ENCODE measurements at regions not wholly inside any gene's neighbourhood (a gene's known extent, or its start where the extent isn't known, plus 50 kb on each side); places are given as distances from the start of the nearest gene placed in this dataset.

DNA sequence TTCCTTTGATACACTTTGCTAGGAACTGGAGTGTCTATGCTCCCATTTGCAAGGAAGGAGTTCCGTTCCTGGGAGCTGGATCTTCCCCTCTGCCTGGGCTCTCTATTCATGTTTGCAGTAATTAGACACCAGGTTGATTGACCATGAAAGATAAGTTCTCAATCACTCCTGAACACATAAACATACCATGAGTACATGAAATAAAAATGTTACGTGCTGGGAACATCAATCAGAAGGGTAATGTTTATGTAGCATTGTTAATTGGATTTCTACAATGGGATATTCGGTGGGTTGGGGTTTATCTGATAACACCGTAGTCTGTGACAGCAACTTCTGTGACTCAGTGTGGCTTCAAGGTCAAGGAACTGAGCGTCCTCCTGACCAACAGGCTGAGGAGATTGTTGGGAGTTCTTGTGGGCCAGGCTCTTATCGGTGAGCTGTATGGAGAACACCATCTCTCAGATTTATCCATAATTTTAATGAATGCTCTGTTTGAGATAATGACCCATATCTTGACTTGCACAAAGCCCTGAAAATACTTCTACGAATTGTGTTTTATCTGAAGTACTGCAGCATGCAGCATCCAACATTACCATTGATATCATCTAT is 136.4 kb downstream of the NPIPB5 start:
- TF ChIP-seq FOXP2 (optimal IDR thresholded peaks at IDR 0.05; ENCODE audit: borderline replicate concordance, extremely low read depth, extremely low read length, insufficient read depth) (no peak), SIN3A (IDR thresholded peaks at IDR 0.05; ENCODE audit: borderline replicate concordance, insufficient read depth, low read length) (no peak), POLR2AphosphoS5 (IDR thresholded peaks at IDR 0.05; ENCODE audit: low read depth, low read length) (no peak), TAF1 (IDR thresholded peaks at IDR 0.05; ENCODE audit: borderline replicate concordance, insufficient read depth, low read length) (no peak)
- TF ChIP-seq, protein P1, sequence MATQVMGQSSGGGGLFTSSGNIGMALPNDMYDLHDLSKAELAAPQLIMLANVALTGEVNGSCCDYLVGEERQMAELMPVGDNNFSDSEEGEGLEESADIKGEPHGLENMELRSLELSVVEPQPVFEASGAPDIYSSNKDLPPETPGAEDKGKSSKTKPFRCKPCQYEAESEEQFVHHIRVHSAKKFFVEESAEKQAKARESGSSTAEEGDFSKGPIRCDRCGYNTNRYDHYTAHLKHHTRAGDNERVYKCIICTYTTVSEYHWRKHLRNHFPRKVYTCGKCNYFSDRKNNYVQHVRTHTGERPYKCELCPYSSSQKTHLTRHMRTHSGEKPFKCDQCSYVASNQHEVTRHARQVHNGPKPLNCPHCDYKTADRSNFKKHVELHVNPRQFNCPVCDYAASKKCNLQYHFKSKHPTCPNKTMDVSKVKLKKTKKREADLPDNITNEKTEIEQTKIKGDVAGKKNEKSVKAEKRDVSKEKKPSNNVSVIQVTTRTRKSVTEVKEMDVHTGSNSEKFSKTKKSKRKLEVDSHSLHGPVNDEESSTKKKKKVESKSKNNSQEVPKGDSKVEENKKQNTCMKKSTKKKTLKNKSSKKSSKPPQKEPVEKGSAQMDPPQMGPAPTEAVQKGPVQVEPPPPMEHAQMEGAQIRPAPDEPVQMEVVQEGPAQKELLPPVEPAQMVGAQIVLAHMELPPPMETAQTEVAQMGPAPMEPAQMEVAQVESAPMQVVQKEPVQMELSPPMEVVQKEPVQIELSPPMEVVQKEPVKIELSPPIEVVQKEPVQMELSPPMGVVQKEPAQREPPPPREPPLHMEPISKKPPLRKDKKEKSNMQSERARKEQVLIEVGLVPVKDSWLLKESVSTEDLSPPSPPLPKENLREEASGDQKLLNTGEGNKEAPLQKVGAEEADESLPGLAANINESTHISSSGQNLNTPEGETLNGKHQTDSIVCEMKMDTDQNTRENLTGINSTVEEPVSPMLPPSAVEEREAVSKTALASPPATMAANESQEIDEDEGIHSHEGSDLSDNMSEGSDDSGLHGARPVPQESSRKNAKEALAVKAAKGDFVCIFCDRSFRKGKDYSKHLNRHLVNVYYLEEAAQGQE (IDR thresholded peaks at IDR 0.05; ENCODE audit: insufficient read depth in 1 of 2, low read depth in 2 of 2, low read length in 2 of 2): no peak

DNA sequence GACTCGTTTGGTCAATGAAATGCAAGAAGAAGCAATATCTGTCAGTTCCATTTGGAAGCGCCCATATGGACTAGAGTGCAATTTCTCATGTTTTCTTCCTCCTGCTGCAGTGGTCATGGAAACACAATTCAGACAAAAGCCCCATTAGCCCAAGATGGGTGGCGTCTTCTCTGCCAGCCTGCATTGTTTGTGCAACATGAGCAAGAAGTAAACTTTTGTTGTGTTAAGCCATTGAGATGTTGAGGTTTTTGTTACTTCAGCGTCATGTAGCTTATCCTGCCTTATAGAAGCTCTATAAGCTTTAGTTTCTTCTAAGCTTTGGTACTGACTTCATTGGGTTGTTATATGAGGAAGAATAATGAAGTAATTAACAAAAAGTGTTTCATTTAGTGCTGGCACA is 137.4 kb downstream of the NPIPB5 start:
- TF ChIP-seq TAF1 (IDR thresholded peaks at IDR 0.05; ENCODE audit: borderline replicate concordance, insufficient read depth, low read length) (no peak), FOXP2 (optimal IDR thresholded peaks at IDR 0.05; ENCODE audit: borderline replicate concordance, extremely low read depth, extremely low read length, insufficient read depth) (no peak), SIN3A (IDR thresholded peaks at IDR 0.05; ENCODE audit: borderline replicate concordance, insufficient read depth, low read length) (no peak), POLR2AphosphoS5 (IDR thresholded peaks at IDR 0.05; ENCODE audit: low read depth, low read length) (no peak)
- TF ChIP-seq, protein P1 (IDR thresholded peaks at IDR 0.05; ENCODE audit: insufficient read depth in 1 of 2, low read depth in 2 of 2, low read length in 2 of 2): no peak

DNA sequence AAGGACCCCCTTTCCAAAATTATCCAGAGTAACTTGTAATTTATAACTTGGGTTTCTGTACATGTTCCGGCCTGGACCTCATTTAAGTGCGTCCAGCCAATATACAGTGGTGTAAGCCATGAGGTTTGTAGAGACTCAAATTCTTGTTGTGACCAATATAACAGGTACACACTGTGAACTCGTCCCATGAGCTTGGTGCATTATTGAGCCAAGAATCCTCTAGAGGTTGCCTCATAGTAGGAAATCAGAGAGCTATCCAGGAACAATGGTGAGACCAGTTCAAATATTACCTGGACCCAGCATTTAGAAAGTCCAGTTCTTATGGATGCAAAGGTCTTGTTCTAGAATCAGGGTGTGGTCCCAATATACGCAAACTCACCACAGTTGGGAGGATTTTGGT is 138.2 kb downstream of the NPIPB5 start:
- TF ChIP-seq FOXP2 (optimal IDR thresholded peaks at IDR 0.05; ENCODE audit: borderline replicate concordance, extremely low read depth, extremely low read length, insufficient read depth) (no peak), POLR2AphosphoS5 (IDR thresholded peaks at IDR 0.05; ENCODE audit: low read depth, low read length) (no peak), SIN3A (IDR thresholded peaks at IDR 0.05; ENCODE audit: borderline replicate concordance, insufficient read depth, low read length) (no peak), TAF1 (IDR thresholded peaks at IDR 0.05; ENCODE audit: borderline replicate concordance, insufficient read depth, low read length) (no peak)
- TF ChIP-seq, protein P1 (IDR thresholded peaks at IDR 0.05; ENCODE audit: insufficient read depth in 1 of 2, low read depth in 2 of 2, low read length in 2 of 2): no peak

DNA sequence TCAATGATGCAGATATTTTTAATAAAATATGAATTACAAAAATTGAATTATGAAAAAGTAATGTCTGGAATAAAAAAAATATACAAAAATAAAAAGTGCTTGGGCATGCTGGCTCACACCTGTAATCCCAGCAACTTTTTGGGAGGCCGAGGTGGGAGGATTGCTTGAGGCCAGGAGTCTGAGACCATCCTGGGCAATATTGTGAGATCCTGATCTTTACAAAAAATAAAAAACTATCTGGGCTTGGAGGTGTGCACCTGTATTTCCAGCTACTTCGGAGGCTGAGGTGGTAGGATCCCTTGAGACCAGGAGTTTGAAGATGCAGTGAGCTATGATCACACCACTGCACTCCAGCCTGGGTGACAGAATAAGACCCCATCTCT is 141.8 kb downstream of the NPIPB5 start:
- TF ChIP-seq POLR2AphosphoS5 (IDR thresholded peaks at IDR 0.05; ENCODE audit: low read depth, low read length) (no peak), FOXP2 (optimal IDR thresholded peaks at IDR 0.05; ENCODE audit: borderline replicate concordance, extremely low read depth, extremely low read length, insufficient read depth) (no peak), SIN3A (IDR thresholded peaks at IDR 0.05; ENCODE audit: borderline replicate concordance, insufficient read depth, low read length) (no peak), TAF1 (IDR thresholded peaks at IDR 0.05; ENCODE audit: borderline replicate concordance, insufficient read depth, low read length) (no peak)
- TF ChIP-seq, protein P1 (IDR thresholded peaks at IDR 0.05; ENCODE audit: insufficient read depth in 1 of 2, low read depth in 2 of 2, low read length in 2 of 2): no peak
